Rectal smooth muscle tissue (tissue), 1 donor: ENCODE measurements at regions not wholly inside any gene's neighbourhood (a gene's known extent, or its start where the extent isn't known, plus 50 kb on each side); places are given as distances from the start of the nearest gene placed in this dataset.

Experiments
- H3K27ac ChIP-seq: one replicate; pipeline ENCODE4 v1.7.0; 2013; ENCODE audit warnings: low read depth, low read length, inconsistent platforms
- H3K27me3 ChIP-seq: one replicate; pipeline ENCODE4 v1.7.0; 2013; ENCODE audit warnings: low read length; ENCODE audit not compliant: control insufficient read depth, insufficient read depth
- H3K36me3 ChIP-seq: one replicate; pipeline ENCODE4 v1.7.0; 2013; ENCODE audit warnings: low read length; ENCODE audit not compliant: control insufficient read depth, insufficient read depth
- H3K4me1 ChIP-seq: one replicate; pipeline ENCODE4 v1.7.0; 2013; ENCODE audit warnings: low read length; ENCODE audit not compliant: control insufficient read depth, insufficient read depth
- H3K4me3 ChIP-seq: one replicate; pipeline ENCODE4 v1.7.0; 2013; ENCODE audit warnings: low read length
- H3K9ac ChIP-seq: one replicate; pipeline ENCODE4 v1.7.0; 2013; ENCODE audit warnings: low read length

GRCh38 chr9:86854898-86855523 is 92.3 kb downstream of the GAS1 start:
- no peak overlapping the region for H3K27ac ChIP-seq
- no peak overlapping the region for H3K4me3 ChIP-seq
- no peak overlapping the region for H3K9ac ChIP-seq
- H3K4me1 ChIP-seq, result no peaks in the 10 kb centered on the region
- no peaks in the 10 kb centered on the region for H3K36me3 ChIP-seq
- H3K27me3 ChIP-seq, result no peaks in the 10 kb centered on the region

- H3K4me1 ChIP-seq, result no peaks in the 10 kb centered on the region
- no peaks in the 10 kb centered on the region for H3K36me3 ChIP-seq
- no peaks in the 10 kb centered on the region for H3K27me3 ChIP-seq
- no peak overlapping the region for H3K4me3 ChIP-seq
- H3K27ac ChIP-seq, result no peak overlapping the region
- no peak overlapping the region for H3K9ac ChIP-seq
These were observed 100.7 kb downstream of the GAS1 start for GRCh38 chr9:86846656-86847055.

GRCh38 chr9:86843206-86843605 is 104.1 kb downstream of the GAS1 start:
- no peaks in the 10 kb centered on the region for H3K36me3 ChIP-seq

GRCh38 chr9:86842573-86842972 is 104.7 kb downstream of the GAS1 start:
- Histone ChIP-seq H3K27me3 (no peaks in the 10 kb centered on the region), H3K27ac (no peak overlapping the region), H3K4me1 (no peaks in the 10 kb centered on the region), H3K4me3 (no peak overlapping the region), H3K9ac (no peak overlapping the region), H3K36me3 (no peaks in the 10 kb centered on the region)

More at GRCh38 chr9:86843206-86843605, 104.1 kb downstream of the GAS1 start:
- H3K4me1 ChIP-seq, result no peaks in the 10 kb centered on the region
- no peak overlapping the region for H3K9ac ChIP-seq
- no peaks in the 10 kb centered on the region for H3K27me3 ChIP-seq
- no peak overlapping the region for H3K27ac ChIP-seq
- H3K4me3 ChIP-seq, result no peak overlapping the region

- Histone ChIP-seq H3K27ac (no peak overlapping the region), H3K9ac (no peak overlapping the region), H3K27me3 (no peaks in the 10 kb centered on the region), H3K36me3 (no peaks in the 10 kb centered on the region), H3K4me1 (no peaks in the 10 kb centered on the region), H3K4me3 (no peak overlapping the region)
These were observed 107.8 kb downstream of the GAS1 start for GRCh38 chr9:86839522-86839921.

GRCh38 chr9:86838519-86839497 is 108.5 kb downstream of the GAS1 start:
- no peaks in the 10 kb centered on the region for H3K27me3 ChIP-seq
- H3K27ac ChIP-seq, result no peak overlapping the region
- H3K4me1 ChIP-seq, result no peaks in the 10 kb centered on the region
- no peaks in the 10 kb centered on the region for H3K36me3 ChIP-seq
- no peak overlapping the region for H3K9ac ChIP-seq
- no peak overlapping the region for H3K4me3 ChIP-seq

GRCh38 chr9:86837345-86837744 is 110.0 kb downstream of the GAS1 start:
- Histone ChIP-seq H3K27ac (no peak overlapping the region), H3K27me3 (no peaks in the 10 kb centered on the region), H3K4me3 (no peak overlapping the region), H3K4me1 (no peaks in the 10 kb centered on the region), H3K36me3 (no peaks in the 10 kb centered on the region), H3K9ac (no peak overlapping the region)

GRCh38 chr9:86836797-86837196 is 110.5 kb downstream of the GAS1 start:
- H3K36me3 ChIP-seq, result no peaks in the 10 kb centered on the region
- H3K4me1 ChIP-seq, result no peaks in the 10 kb centered on the region
- no peak overlapping the region for H3K4me3 ChIP-seq
- no peak overlapping the region for H3K27ac ChIP-seq
- H3K9ac ChIP-seq, result no peak overlapping the region
- no peaks in the 10 kb centered on the region for H3K27me3 ChIP-seq

- H3K4me1 ChIP-seq, result no peaks in the 10 kb centered on the region
- H3K4me3 ChIP-seq, result no peak overlapping the region
- H3K27ac ChIP-seq, result no peak overlapping the region
- no peaks in the 10 kb centered on the region for H3K36me3 ChIP-seq
- no peak overlapping the region for H3K9ac ChIP-seq
- no peaks in the 10 kb centered on the region for H3K27me3 ChIP-seq
These were observed 111.0 kb downstream of the GAS1 start for GRCh38 chr9:86836266-86836665.

- no peak overlapping the region for H3K27ac ChIP-seq
- no peaks in the 10 kb centered on the region for H3K27me3 ChIP-seq
- no peaks in the 10 kb centered on the region for H3K36me3 ChIP-seq
- no peak overlapping the region for H3K9ac ChIP-seq
- H3K4me1 ChIP-seq, result no peaks in the 10 kb centered on the region
- no peak overlapping the region for H3K4me3 ChIP-seq
These were observed 117.0 kb downstream of the GAS1 start for GRCh38 chr9:86830356-86830755.

GRCh38 chr9:86829496-86830046 is 117.7 kb downstream of the GAS1 start:
- Histone ChIP-seq H3K4me1 (no peaks in the 10 kb centered on the region), H3K36me3 (no peaks in the 10 kb centered on the region), H3K4me3 (no peak overlapping the region)

GRCh38 chr9:86828631-86829030 is 118.7 kb downstream of the GAS1 start:
- Histone ChIP-seq H3K4me3 (no peak overlapping the region), H3K36me3 (no peaks in the 10 kb centered on the region), H3K4me1 (no peaks in the 10 kb centered on the region), H3K27me3 (no peaks in the 10 kb centered on the region), H3K9ac (no peak overlapping the region), H3K27ac (no peak overlapping the region)

More at GRCh38 chr9:86829496-86830046, 117.7 kb downstream of the GAS1 start:
- no peak overlapping the region for H3K27ac ChIP-seq
- H3K27me3 ChIP-seq, result no peaks in the 10 kb centered on the region
- no peak overlapping the region for H3K9ac ChIP-seq
